SU-DHL-6 (cell line): ENCODE measurements at regions not wholly inside any gene's neighbourhood (a gene's known extent, or its start where the extent isn't known, plus 50 kb on each side); places are given as distances from the start of the nearest gene placed in this dataset.
"Not testable (repeated sequence)": the region's sequence is repeated elsewhere in the genome, so short reads cannot be mapped to it uniquely, and the experiment has no call there.

Source experiments
- H2AFZ ChIP-seq: fragments of 200-600 bp; sonication (generic); 2 replicates; pipeline ENCODE4 v1.6.1; 2014; ENCODE audit warnings: low read depth, mild to moderate bottlenecking, moderate library complexity, mixed read lengths, antibody characterized with exemption, low read length; ENCODE audit not compliant: severe bottlenecking
- H3F3A ChIP-seq: fragments of 200-600 bp; shearing (Covaris generic); 2 replicates; pipeline ENCODE4 v1.6.0; 2016; ENCODE audit warnings: antibody characterized with exemption, mild to moderate bottlenecking; ENCODE audit not compliant: insufficient read depth
- H3K27ac ChIP-seq: fragments of 200-600 bp; sonication (generic); 2 replicates; pipeline ENCODE4 v1.5.1; 2016; ENCODE audit warnings: low read depth, mild to moderate bottlenecking, low read length, moderate library complexity, mixed read lengths
- H3K27me3 ChIP-seq: fragments of 200-600 bp; sonication (generic), shearing (Covaris generic); 2 replicates; pipeline ENCODE4 v1.6.0; 2014; ENCODE audit warnings: mild to moderate bottlenecking, low read length
- H3K36me3 ChIP-seq: fragments of 200-600 bp; sonication (generic); 2 replicates; pipeline ENCODE4 v1.6.1; 2014; ENCODE audit warnings: mild to moderate bottlenecking, low read length, mixed read lengths
- H3K4me2 ChIP-seq: fragments of 300-600, 200-600 bp; shearing (Covaris generic), sonication (generic); 2 replicates; pipeline ENCODE4 v1.6.0; 2014; ENCODE audit warnings: low read length, low read depth, mild to moderate bottlenecking; ENCODE audit not compliant: poor library complexity, severe bottlenecking
- H3K4me3 ChIP-seq: fragments of 200-600 bp; sonication (generic); 2 replicates; pipeline ENCODE4 v1.5.1; 2014; ENCODE audit warnings: antibody characterized with exemption, low read length, mild to moderate bottlenecking, mixed read lengths; ENCODE audit not compliant: insufficient read depth, poor library complexity, severe bottlenecking
- H3K79me2 ChIP-seq: fragments of 200-600 bp; sonication (generic); 2 replicates; pipeline ENCODE4 v1.6.1; 2014; ENCODE audit warnings: mild to moderate bottlenecking, low read length, moderate library complexity; ENCODE audit not compliant: insufficient read depth
- H3K9ac ChIP-seq: fragments of 200-600 bp; sonication (generic); 2 replicates; pipeline ENCODE4 v1.7.0; 2014; ENCODE audit warnings: mild to moderate bottlenecking, low read length
- H3K9me2 ChIP-seq: fragments of 200-600 bp; sonication (generic); replicated peaks from 2 replicates; pipeline ENCODE4 v1.6.1; 2014; ENCODE audit warnings: low read length; ENCODE audit not compliant: insufficient read depth
- H3K9me3 ChIP-seq: fragments of 200-600 bp; sonication (generic); 2 replicates; pipeline ENCODE4 v1.6.1; 2014; ENCODE audit warnings: low read length, mixed read lengths; ENCODE audit not compliant: insufficient read depth
- H4K20me1 ChIP-seq: fragments of 200-600 bp; sonication (generic); 2 replicates; pipeline ENCODE4 v1.6.1; 2014; ENCODE audit warnings: low read depth, mild to moderate bottlenecking, antibody characterized with exemption, low read length, moderate library complexity, mixed read lengths
- CTCF ChIP-seq: fragments of 200-600 bp; sonication (generic); IDR thresholded peaks from one replicate; pipeline ENCODE4 v1.5.1; 2017; ENCODE audit warnings: antibody characterized with exemption, mild to moderate bottlenecking, low read length, moderate library complexity; ENCODE audit not compliant: insufficient read depth, poor library complexity, severe bottlenecking
- EZH2phosphoT487 ChIP-seq: fragments of 200-600 bp; sonication (generic), shearing (Covaris generic); conservative IDR thresholded peaks from 2 replicates; pipeline ENCODE4 v1.6.1; 2018; ENCODE audit warnings: mild to moderate bottlenecking, antibody characterized with exemption, low read length, moderate library complexity, mixed read lengths

- H3K9ac ChIP-seq, result no peak overlapping the region
- no peak overlapping the region for H2AFZ ChIP-seq
- H3K4me2 ChIP-seq, result no peak overlapping the region
- no peak overlapping the region for H3K4me3 ChIP-seq
- TF ChIP-seq EZH2phosphoT487 (no peak), CTCF (no peak)
- no peaks in the 10 kb centered on the region for H3K9me3 ChIP-seq
- no peak overlapping the region for H3K27ac ChIP-seq
- H3K27me3 ChIP-seq, result no peaks in the 10 kb centered on the region
- no peaks in the 10 kb centered on the region for H3F3A ChIP-seq
- no peaks in the 10 kb centered on the region for H3K36me3 ChIP-seq
- no peaks in the 10 kb centered on the region for H3K79me2 ChIP-seq
- H3K9me2 ChIP-seq, result no peaks in the 10 kb centered on the region
- no peaks in the 10 kb centered on the region for H4K20me1 ChIP-seq
Observed at GRCh38 chr1:83318366-83318765, 680.6 kb downstream of the TTLL7 start.

DNA sequence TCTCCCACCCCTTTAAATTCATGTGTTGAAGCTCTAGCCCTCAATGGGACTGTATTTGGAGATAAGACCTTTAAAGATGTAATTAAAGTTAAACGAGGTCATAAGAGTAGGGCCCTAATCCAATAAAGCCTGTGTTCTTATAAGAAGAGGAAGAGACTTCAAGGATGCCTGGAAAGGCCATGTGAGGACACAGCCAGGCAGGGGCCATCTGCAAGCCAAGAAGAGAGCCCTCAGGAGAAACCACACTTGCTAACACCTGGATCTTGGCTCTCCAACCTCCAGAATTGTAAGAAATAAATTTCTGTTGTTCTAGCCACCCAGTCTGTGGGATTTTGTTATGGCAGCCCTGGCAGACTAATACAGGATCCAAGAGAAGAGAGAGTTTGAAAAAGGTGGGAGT, 683.5 kb downstream of the TTLL7 start:
- not testable (repeated sequence) for H3K36me3 ChIP-seq, H3K9me2 ChIP-seq, H4K20me1 ChIP-seq, H3K27ac ChIP-seq, H3K4me2 ChIP-seq, H3K27me3 ChIP-seq, H2AFZ ChIP-seq, H3K4me3 ChIP-seq, H3K9ac ChIP-seq, H3K9me3 ChIP-seq, H3K79me2 ChIP-seq, H3F3A ChIP-seq

DNA sequence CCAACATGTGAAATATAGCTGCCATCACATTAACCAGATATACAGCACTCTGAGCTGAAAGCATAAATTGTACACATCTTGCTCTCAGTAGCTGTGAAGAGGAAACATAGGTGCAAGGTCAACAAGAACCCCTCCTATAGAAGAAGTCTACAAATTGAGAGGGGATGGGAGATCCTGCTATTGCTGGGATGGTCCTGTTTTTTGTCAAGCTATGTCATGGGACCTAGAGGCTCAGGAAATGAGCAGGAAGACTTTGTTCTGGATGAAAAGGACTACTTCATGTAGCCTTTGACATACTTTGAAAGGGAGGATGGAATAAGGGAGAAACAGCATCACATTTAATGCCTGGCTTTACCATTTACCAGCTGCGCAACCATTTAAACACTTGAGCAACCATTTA, 688.8 kb downstream of the TTLL7 start:
- not testable (repeated sequence) for H3K9ac ChIP-seq, H3F3A ChIP-seq, H3K9me3 ChIP-seq, H3K27me3 ChIP-seq, H4K20me1 ChIP-seq, H3K79me2 ChIP-seq, H3K4me2 ChIP-seq, H3K9me2 ChIP-seq, H3K36me3 ChIP-seq, H3K27ac ChIP-seq, H3K4me3 ChIP-seq, H2AFZ ChIP-seq

- not testable (repeated sequence) for H3K36me3 ChIP-seq, H3K4me2 ChIP-seq, H3K79me2 ChIP-seq, H4K20me1 ChIP-seq, H3K27ac ChIP-seq, H3K9ac ChIP-seq, H3K4me3 ChIP-seq, H3K9me3 ChIP-seq, H3F3A ChIP-seq, H3K9me2 ChIP-seq, H3K27me3 ChIP-seq, H2AFZ ChIP-seq
Observed at GRCh38 chr1:83309035-83309434, 689.9 kb downstream of the TTLL7 start.

DNA sequence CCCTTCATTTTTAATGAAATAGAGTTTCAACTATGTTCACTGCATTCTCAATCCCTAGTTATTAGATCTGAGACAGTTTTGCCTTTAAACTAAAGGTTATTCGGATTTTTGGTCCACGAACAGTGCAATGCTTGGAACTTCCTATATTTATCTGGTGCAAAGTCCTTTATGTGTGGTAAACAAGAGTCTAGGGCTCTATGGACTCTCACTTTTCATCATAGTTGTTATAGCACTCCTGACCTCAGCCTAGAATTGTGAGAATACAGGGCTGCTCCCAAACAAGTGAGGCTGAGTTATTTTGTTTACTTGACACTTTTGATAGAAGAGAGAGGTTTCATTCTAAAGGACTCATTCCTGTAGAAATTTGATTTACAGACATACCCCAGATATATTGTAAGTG, 692.1 kb downstream of the TTLL7 start:
- not testable (repeated sequence) for H3K79me2 ChIP-seq, H4K20me1 ChIP-seq, H3K4me2 ChIP-seq, H3K27ac ChIP-seq, H3F3A ChIP-seq, H2AFZ ChIP-seq, H3K9me2 ChIP-seq, H3K27me3 ChIP-seq, H3K9me3 ChIP-seq, H3K9ac ChIP-seq, H3K4me3 ChIP-seq, H3K36me3 ChIP-seq

DNA sequence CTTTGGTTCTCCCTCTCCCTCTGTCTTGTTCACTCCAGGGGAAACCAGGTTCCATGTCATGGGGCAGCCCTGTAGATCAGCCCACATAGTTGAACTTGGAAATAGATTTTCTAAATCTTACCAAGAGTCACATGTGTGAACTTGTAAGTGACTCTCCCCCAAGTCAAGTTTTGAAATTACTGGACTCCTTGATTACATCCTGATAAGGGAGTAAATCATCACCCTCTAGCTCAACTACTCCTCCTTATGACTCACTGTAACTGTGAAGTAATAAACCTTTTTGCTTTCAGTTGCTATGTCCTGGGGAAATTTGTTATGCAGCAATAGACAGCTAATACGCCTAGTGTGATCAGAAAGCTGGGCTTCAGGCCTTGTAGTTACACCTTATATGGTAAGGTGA, 703.3 kb downstream of the TTLL7 start:
- H3K4me3 ChIP-seq, H3K4me2 ChIP-seq, H3K27ac ChIP-seq: not testable (repeated sequence)

DNA sequence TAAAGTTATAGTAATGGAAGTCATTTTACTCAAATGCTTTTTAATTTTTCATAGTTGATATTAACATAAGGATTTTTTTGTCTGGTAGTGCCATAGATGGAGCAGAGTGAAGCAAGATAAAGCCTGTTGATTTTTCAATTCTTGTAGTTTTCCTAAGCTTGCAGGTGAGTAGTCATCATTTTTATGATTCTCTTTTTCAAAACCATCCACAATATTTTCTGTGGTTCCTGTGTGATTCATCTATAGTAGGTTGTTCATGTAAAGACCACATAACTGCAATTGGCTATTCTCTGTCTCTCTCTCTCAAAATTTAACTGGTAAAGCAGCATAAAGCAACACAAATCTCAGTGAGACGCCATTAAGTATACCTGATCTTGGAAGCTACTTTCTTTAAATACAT, 711.5 kb downstream of the TTLL7 start:
- H3K27ac ChIP-seq, H4K20me1 ChIP-seq, H3K27me3 ChIP-seq, H3K9me2 ChIP-seq, H3K4me2 ChIP-seq, H3K9me3 ChIP-seq, H3K4me3 ChIP-seq, H3F3A ChIP-seq, H3K9ac ChIP-seq, H3K36me3 ChIP-seq, H3K79me2 ChIP-seq, H2AFZ ChIP-seq: not testable (repeated sequence)

More for the DNA sequence above, 703.3 kb downstream of the TTLL7 start:
- not testable (repeated sequence) for H3K9ac ChIP-seq, H3K9me3 ChIP-seq, H3K27me3 ChIP-seq, H3F3A ChIP-seq, H3K36me3 ChIP-seq, H4K20me1 ChIP-seq, H3K79me2 ChIP-seq, H3K9me2 ChIP-seq, H2AFZ ChIP-seq

DNA sequence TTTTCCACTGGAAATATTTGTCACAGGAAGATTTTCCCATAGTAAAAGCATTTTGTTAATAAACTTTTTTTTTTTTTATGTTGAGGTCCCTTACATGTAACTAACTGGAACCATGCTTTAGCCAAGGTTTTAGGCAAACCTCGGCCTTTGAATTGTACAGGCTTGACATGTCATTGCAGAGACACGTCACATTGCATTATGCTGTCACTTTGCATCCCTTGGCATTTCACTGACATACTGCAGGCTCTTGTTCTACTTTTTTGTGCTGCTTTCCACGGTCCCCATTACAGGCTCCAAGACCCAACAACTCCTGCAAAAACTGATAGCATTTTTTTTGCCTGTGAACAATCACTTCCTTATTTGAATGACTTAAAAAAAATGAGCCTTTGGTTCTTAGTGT, 724.3 kb downstream of the TTLL7 start:
- not testable (repeated sequence) for H2AFZ ChIP-seq, H3F3A ChIP-seq, H4K20me1 ChIP-seq, H3K9me3 ChIP-seq, H3K9ac ChIP-seq, H3K27me3 ChIP-seq, H3K4me3 ChIP-seq, H3K27ac ChIP-seq, H3K79me2 ChIP-seq, H3K4me2 ChIP-seq, H3K9me2 ChIP-seq, H3K36me3 ChIP-seq
